OCI-LY1 (cell line): ENCODE measurements at regions not wholly inside any gene's neighbourhood (a gene's known extent, or its start where the extent isn't known, plus 50 kb on each side); places are given as distances from the start of the nearest gene placed in this dataset.

ENCODE experiments used
- H2AFZ ChIP-seq: fragments of 200-600 bp; sonication (generic), shearing (Covaris generic); 2 replicates; pipeline ENCODE4 v1.6.0; 2014; ENCODE audit warnings: antibody characterized with exemption, mild to moderate bottlenecking, low read length
- H3F3A ChIP-seq: fragments of 200-600 bp; sonication (generic), shearing (Covaris generic); 2 replicates; pipeline ENCODE4 v1.6.0; 2014; ENCODE audit warnings: mild to moderate bottlenecking, antibody characterized with exemption, low read length, moderate library complexity; ENCODE audit not compliant: insufficient read depth
- H3K27ac ChIP-seq: fragments of 200-600 bp; sonication (generic); 2 replicates; pipeline ENCODE4 v1.5.1; 2014; ENCODE audit warnings: low read length, mixed run types, mild to moderate bottlenecking, low read depth; ENCODE audit not compliant: poor library complexity, severe bottlenecking
- H3K27me3 ChIP-seq: fragments of 200-600 bp; sonication (generic); 2 replicates; pipeline ENCODE4 v1.6.0; 2014; ENCODE audit warnings: antibody characterized with exemption, mild to moderate bottlenecking, low read length, moderate library complexity; ENCODE audit not compliant: insufficient read depth
- H3K36me3 ChIP-seq: fragments of 200-600 bp; sonication (generic); 2 replicates; pipeline ENCODE4 v1.6.1; 2014; ENCODE audit warnings: mild to moderate bottlenecking, antibody characterized with exemption, low read length, moderate library complexity, mixed read lengths; ENCODE audit not compliant: insufficient read depth
- H3K4me1 ChIP-seq: fragments of 200-600 bp; sonication (generic); 2 replicates; pipeline ENCODE4 v1.5.1; 2014; ENCODE audit warnings: mild to moderate bottlenecking, low read length, moderate library complexity; ENCODE audit not compliant: insufficient read depth, severe bottlenecking
- H3K4me2 ChIP-seq: fragments of 200-600 bp; sonication (generic), shearing (Covaris generic); 2 replicates; pipeline ENCODE4 v1.6.1; 2014; ENCODE audit warnings: low read length
- H3K4me3 ChIP-seq: fragments of 200-600 bp; sonication (generic); 2 replicates; pipeline ENCODE4 v1.5.1; 2014; ENCODE audit warnings: low read length, low read depth, mild to moderate bottlenecking, mixed read lengths; ENCODE audit not compliant: poor library complexity, severe bottlenecking
- H3K79me2 ChIP-seq: fragments of 200-600 bp; shearing (Covaris generic); 2 replicates; pipeline ENCODE4 v1.6.1; 2016; ENCODE audit warnings: mixed run types, low read length, mixed read lengths; ENCODE audit not compliant: insufficient read depth
- H3K9ac ChIP-seq: fragments of 200-600 bp; sonication (generic), shearing (Covaris generic); 2 replicates; pipeline ENCODE4 v1.6.1; 2014; ENCODE audit warnings: mild to moderate bottlenecking, low read length, mixed read lengths
- H3K9me2 ChIP-seq: fragments of 200-600 bp; sonication (generic), shearing (Covaris generic); 2 replicates; pipeline ENCODE4 v1.6.1; 2014; ENCODE audit warnings: low read depth, mild to moderate bottlenecking, low read length, mixed read lengths
- H3K9me3 ChIP-seq: fragments of 200-600 bp; shearing (Covaris generic); 2 replicates; pipeline ENCODE4 v1.6.1; 2014; ENCODE audit warnings: low read length, mixed read lengths
- H4K20me1 ChIP-seq: fragments of 200-600 bp; sonication (generic), shearing (Covaris generic); 2 replicates; pipeline ENCODE4 v1.6.0; 2016; ENCODE audit warnings: mild to moderate bottlenecking, low read length; ENCODE audit not compliant: insufficient read depth
- CTCF ChIP-seq: fragments of 200-600 bp; sonication (generic), shearing (Covaris generic); IDR thresholded peaks from 2 replicates; pipeline ENCODE4 v1.5.1; 2017; ENCODE audit warnings: mild to moderate bottlenecking, antibody characterized with exemption, low read length, moderate library complexity, mixed read lengths
- EZH2 ChIP-seq: fragments of 200-600 bp; sonication (generic), shearing (Covaris generic); IDR thresholded peaks from 2 replicates; pipeline ENCODE4 v1.8.0; 2017; ENCODE audit warnings: borderline replicate concordance, mixed run types, mild to moderate bottlenecking, antibody characterized with exemption, low read length, moderate library complexity, mixed read lengths

DNA sequence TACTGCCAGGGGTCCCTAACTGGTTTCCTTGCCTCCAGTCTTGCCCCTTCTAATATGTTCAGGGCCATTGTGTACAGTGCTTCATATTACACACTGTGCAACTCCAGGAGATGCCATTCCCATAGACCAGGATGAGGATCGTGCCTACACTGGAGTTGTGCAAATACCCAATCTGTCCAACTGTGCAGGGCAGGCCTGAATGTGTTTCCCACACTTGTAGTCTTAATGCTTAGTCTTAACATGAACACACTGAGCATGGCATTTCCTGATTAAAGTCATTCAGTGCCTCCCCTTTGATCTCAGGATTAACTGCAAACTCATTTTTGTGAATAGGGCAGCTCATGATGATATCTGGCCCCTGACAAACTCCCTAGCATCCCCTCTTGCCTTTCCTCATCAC lies 165.5 kb downstream of the TTC8 start:
- H3K36me3 ChIP-seq = no peaks in the 10 kb centered on the region
- TF ChIP-seq EZH2 = no peak
- TF ChIP-seq CTCF = no peak
- no peaks in the 10 kb centered on the region for H4K20me1 ChIP-seq

GRCh38 chr14:88990856-88991255 lies 166.4 kb downstream of the TTC8 start:
- H3K9me3 ChIP-seq = no peaks in the 10 kb centered on the region
- H3K27ac ChIP-seq = no peak overlapping the region
- H2AFZ ChIP-seq = no peak overlapping the region
- 0 out of 2 replicates have a peak, but pooled peaks cover 3% of the 10 kb centered on the region for H3K27me3 ChIP-seq
- no peak overlapping the region for H3K4me2 ChIP-seq
- H3K4me1 ChIP-seq = no peaks in the 10 kb centered on the region
- TF ChIP-seq EZH2 (no peak), CTCF (no peak)
- H4K20me1 ChIP-seq = no peaks in the 10 kb centered on the region
- H3K4me3 ChIP-seq = no peak overlapping the region
- no peaks in the 10 kb centered on the region for H3F3A ChIP-seq
- no peaks in the 10 kb centered on the region for H3K36me3 ChIP-seq
- no peaks in the 10 kb centered on the region for H3K9me2 ChIP-seq
- no peaks in the 10 kb centered on the region for H3K79me2 ChIP-seq
- no peak overlapping the region for H3K9ac ChIP-seq

More for the DNA sequence above, 165.5 kb downstream of the TTC8 start:
- 0 out of 2 replicates have a peak, but pooled peaks cover 3% of the 10 kb centered on the region for H3K27me3 ChIP-seq
- H3F3A ChIP-seq = no peaks in the 10 kb centered on the region
- H3K4me3 ChIP-seq = no peak overlapping the region
- no peaks in the 10 kb centered on the region for H3K9me2 ChIP-seq
- H2AFZ ChIP-seq = no peak overlapping the region
- no peaks in the 10 kb centered on the region for H3K79me2 ChIP-seq
- no peak overlapping the region for H3K27ac ChIP-seq
- no peaks in the 10 kb centered on the region for H3K9me3 ChIP-seq
- H3K9ac ChIP-seq = no peak overlapping the region
- no peak overlapping the region for H3K4me2 ChIP-seq
- no peaks in the 10 kb centered on the region for H3K4me1 ChIP-seq

- Histone ChIP-seq H3F3A (no peaks in the 10 kb centered on the region), H2AFZ (no peak overlapping the region), H4K20me1 (no peaks in the 10 kb centered on the region), H3K27me3 (0 out of 2 replicates have a peak, but pooled peaks cover 3% of the 10 kb centered on the region), H3K4me3 (no peak overlapping the region), H3K36me3 (no peaks in the 10 kb centered on the region), H3K9me3 (no peaks in the 10 kb centered on the region), H3K27ac (no peak overlapping the region), H3K9ac (no peak overlapping the region), H3K9me2 (no peaks in the 10 kb centered on the region), H3K4me2 (no peak overlapping the region), H3K79me2 (no peaks in the 10 kb centered on the region), H3K4me1 (no peaks in the 10 kb centered on the region)
- no peak for TF ChIP-seq CTCF
- no peak for TF ChIP-seq EZH2
Measured at GRCh38 chr14:88992011-88992410, 167.6 kb downstream of the TTC8 start.
